ENCODE measurements at regions not wholly inside any gene's neighbourhood (a gene's known extent, or its start where the extent isn't known, plus 50 kb on each side); places are given as distances from the start of the nearest gene placed in this dataset.

- Histone ChIP-seq H3K27me3 (no peaks in the 10 kb centered on the region), H3K4me1 (no peaks in the 10 kb centered on the region), H3K4me3 (no peak overlapping the region), H3K36me3 (no peaks in the 10 kb centered on the region), H3K27ac (no peak overlapping the region), H3K9me3 (peaks cover 0 to 8% (median 7%) of the 10 kb centered on the region in 3 donors)
- WGBS, 2 donors: 72 to 84% methylated on average over 4 of the region's 4 CpGs
- no peak for DNase-seq
- intact Hi-C loops (cut with DNase I): no loop called here
- TF ChIP-seq CTCF (IDR thresholded peaks at IDR 0.05): no peak
- TF ChIP-seq POLR2A (IDR thresholded peaks at IDR 0.05): no peak
These were observed 378.7 kb downstream of the METTL4 start for GRCh38 chr18:2192562-2192961.

GRCh38 chr18:2197946-2198345 is 373.4 kb downstream of the METTL4 start:
- intact Hi-C loops (cut with DNase I): no loop called here
- WGBS, 2 donors: 39 to 44% methylated on average over 4 of the region's 4 CpGs
- no peak for DNase-seq
- H3K9me3 ChIP-seq: peaks cover 0 to 8% (median 0%) of the 10 kb centered on the region in 3 donors
- H3K4me3 ChIP-seq: no peak overlapping the region
- H3K4me1 ChIP-seq: no peaks in the 10 kb centered on the region
- no peaks in the 10 kb centered on the region for H3K27me3 ChIP-seq
- no peak overlapping the region for H3K27ac ChIP-seq
- TF ChIP-seq POLR2A (IDR thresholded peaks at IDR 0.05) (no peak), CTCF (IDR thresholded peaks at IDR 0.05) (no peak)
- H3K36me3 ChIP-seq: no peaks in the 10 kb centered on the region

DNA sequence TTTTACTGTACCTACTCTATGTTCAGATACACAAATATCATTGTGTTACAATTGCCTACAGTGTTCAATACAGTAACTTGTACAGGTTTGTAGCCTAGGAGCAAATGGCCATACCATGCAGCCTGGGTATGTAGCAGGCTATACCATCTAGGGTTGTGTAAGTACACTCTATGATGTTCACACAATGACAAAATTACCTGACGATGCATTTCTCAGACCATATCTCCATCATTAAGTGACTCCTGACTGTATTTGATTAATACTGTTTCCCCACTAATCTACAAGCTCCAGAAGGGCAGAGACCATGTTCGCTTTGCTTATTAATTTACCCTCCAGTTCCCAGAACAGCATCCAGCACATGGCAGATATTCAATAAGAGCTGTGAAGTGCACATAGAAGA is 372.2 kb downstream of the METTL4 start:
- H3K4me3 ChIP-seq: no peak overlapping the region
- no peaks in the 10 kb centered on the region for H3K36me3 ChIP-seq
- no peak overlapping the region for H3K27ac ChIP-seq
- TF ChIP-seq CTCF (IDR thresholded peaks at IDR 0.05): no peak
- TF ChIP-seq POLR2A (IDR thresholded peaks at IDR 0.05): no peak
- H3K9me3 ChIP-seq: no peaks in the 10 kb centered on the region
- DNase-seq: no peak
- WGBS, 2 donors: 87% methylated on average over 2 of the region's 2 CpGs
- no peaks in the 10 kb centered on the region for H3K4me1 ChIP-seq
- H3K27me3 ChIP-seq: no peaks in the 10 kb centered on the region
- intact Hi-C loops (cut with DNase I): no loop called here

DNA sequence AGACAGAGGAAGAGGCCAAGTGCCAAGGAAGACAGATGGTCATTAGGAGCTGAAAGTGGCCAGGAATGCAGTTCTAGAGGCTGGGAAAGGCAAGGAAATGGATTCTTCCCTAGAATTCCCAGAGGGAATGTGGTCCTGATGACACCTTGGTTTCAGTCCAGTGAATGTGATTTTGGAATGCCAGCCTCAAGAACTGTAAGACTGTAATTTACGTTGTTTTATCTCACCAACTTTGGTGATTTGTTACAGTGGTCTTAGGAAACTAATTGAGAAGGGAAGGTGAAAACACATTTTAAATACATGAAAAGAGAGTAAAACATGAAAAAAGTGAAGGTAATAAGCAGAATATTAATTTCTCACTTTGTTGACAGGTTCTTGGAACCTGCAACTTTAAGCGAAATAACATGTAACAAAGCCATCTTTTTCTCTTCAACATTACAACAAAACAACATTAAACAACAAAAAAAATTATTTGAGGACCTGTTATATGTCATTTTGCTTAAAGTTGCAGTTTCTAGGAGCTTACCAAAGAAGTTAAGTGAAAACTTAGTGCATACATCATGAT is 370.2 kb downstream of the METTL4 start:
- no peaks in the 10 kb centered on the region for H3K27me3 ChIP-seq
- H3K4me1 ChIP-seq: no peaks in the 10 kb centered on the region
- H3K27ac ChIP-seq: no peak overlapping the region
- WGBS, 2 donors: 74 to 88% methylated on average over 2 of the region's 2 CpGs
- intact Hi-C loops (cut with DNase I): no loop called here
- DNase-seq: no peak
- no peak overlapping the region for H3K4me3 ChIP-seq
- H3K36me3 ChIP-seq: no peaks in the 10 kb centered on the region
- no peaks in the 10 kb centered on the region for H3K9me3 ChIP-seq
- TF ChIP-seq CTCF (IDR thresholded peaks at IDR 0.05): no peak
- no peak for TF ChIP-seq POLR2A (IDR thresholded peaks at IDR 0.05)

DNA sequence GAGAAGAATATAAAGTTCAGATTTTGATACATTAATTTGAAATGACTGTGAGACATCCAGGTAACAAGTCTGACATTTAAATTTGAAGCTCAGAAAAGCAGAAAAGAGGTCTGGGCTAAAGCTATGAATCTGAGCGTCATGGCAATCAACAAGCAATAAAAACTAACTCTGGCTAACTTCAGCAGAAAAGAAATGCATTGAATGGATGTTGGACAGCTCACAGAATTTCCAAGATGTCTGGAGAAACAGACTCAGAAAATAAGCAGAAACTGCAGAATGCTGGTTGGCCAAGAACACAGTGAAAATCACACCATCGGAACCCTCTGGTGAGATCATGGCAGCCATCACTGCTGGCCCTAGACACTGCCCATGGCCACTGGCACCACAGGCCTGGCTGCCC is 366.6 kb downstream of the METTL4 start:
- TF ChIP-seq CTCF (IDR thresholded peaks at IDR 0.05) (no peak), POLR2A (IDR thresholded peaks at IDR 0.05) (no peak)
- Histone ChIP-seq H3K4me3 (no peak overlapping the region), H3K9me3 (no peaks in the 10 kb centered on the region), H3K36me3 (no peaks in the 10 kb centered on the region), H3K27me3 (no peaks in the 10 kb centered on the region), H3K27ac (no peak overlapping the region), H3K4me1 (no peaks in the 10 kb centered on the region)
- no peak for DNase-seq
- 76 to 95% methylated on average over 2 of the region's 2 CpGs for WGBS, 2 donors
- intact Hi-C loops (cut with DNase I): no loop called here

Data from esophagus squamous epithelium (tissue), 5 donors.